SK-N-SH (cell line): ENCODE measurements at regions not wholly inside any gene's neighbourhood (a gene's known extent, or its start where the extent isn't known, plus 50 kb on each side); places are given as distances from the start of the nearest gene placed in this dataset.

Experiments used
- CTCF ChIA-PET: fragments of 300-600, 350-600 bp; formaldehyde crosslinking; extraction: SDS; loops from one replicate; lab custom pipeline; 2021; lab: Yijun Ruan, JAX
- POLR2A ChIA-PET: fragments of 350-600 bp; sonication (Branson Sonifier 250); formaldehyde crosslinking; extraction: SDS; loops from one replicate; lab custom pipeline; 2020; ENCODE audit warnings: antibody characterized with exemption, inconsistent platforms; lab: Yijun Ruan, JAX
- DNase-seq: peaks from one replicate; pipeline ENCODE4 v3.0.0; 2012
- H2AFZ ChIP-seq: fragments of 200-600 bp; sonication (generic); 2 replicates; pipeline ENCODE4 v1.8.1; 2016; ENCODE audit warnings: antibody characterized with exemption, mild to moderate bottlenecking, low read depth
- H3F3A ChIP-seq: fragments of 200-600 bp; sonication (generic); replicated peaks from 2 replicates; pipeline ENCODE3; 2016; ENCODE audit warnings: antibody characterized with exemption, mild to moderate bottlenecking; ENCODE audit not compliant: insufficient read depth
- H3K27ac ChIP-seq, 2 experiments: fragments of 200-500 bp in 1 of 2; fragments of 200-600 bp in 1 of 2; sonication (Bioruptor generic) in 1 of 2; sonication (generic), shearing (Covaris generic) in 1 of 2; 2 replicates each; pipeline versions ENCODE4 v1.5.1 to v1.6.1; 2014 to 2016; ENCODE audit warnings: low read depth in 2 of 2, inconsistent platforms in 1 of 2, low read length in 1 of 2, mild to moderate bottlenecking in 1 of 2, mixed read lengths in 1 of 2
- H3K27me3 ChIP-seq: fragments of 200-600 bp; sonication (generic), shearing (Covaris generic); 2 replicates; pipeline ENCODE4 v1.6.1; 2016; ENCODE audit warnings: mixed run types; ENCODE audit not compliant: insufficient read depth
- H3K36me3 ChIP-seq, 2 experiments: fragments of 200-500 bp in 1 of 2; fragments of 200-600 bp in 1 of 2; sonication (Bioruptor generic) in 1 of 2; sonication (generic) in 1 of 2; replicated peaks in 1 of 2; 2 replicates each; pipeline versions ENCODE3 to v1.5.1; 2014 to 2016; ENCODE audit warnings: low read length in 1 of 2, mild to moderate bottlenecking in 1 of 2; ENCODE audit not compliant: insufficient read depth in 2 of 2, control insufficient read depth in 1 of 2
- H3K4me1 ChIP-seq, 2 experiments: fragments of 200-500 bp in 1 of 2; fragments of 200-600 bp in 1 of 2; sonication (Bioruptor generic) in 1 of 2; sonication (generic), shearing (Covaris generic) in 1 of 2; 2 replicates each; pipeline versions ENCODE4 v1.5.1 to v1.6.1; 2014 to 2016; ENCODE audit warnings: low read depth in 1 of 2, low read length in 1 of 2, mixed run types in 1 of 2; ENCODE audit not compliant: insufficient read depth in 2 of 2, control insufficient read depth in 1 of 2
- H3K4me2 ChIP-seq: fragments of 200-600 bp; sonication (generic), shearing (Covaris generic); 2 replicates; pipeline ENCODE4 v1.6.1; 2017; ENCODE audit warnings: mixed run types
- H3K4me3 ChIP-seq, 2 experiments: fragments of 200-500 bp in 1 of 2; fragments of 200-600 bp in 1 of 2; sonication (Bioruptor generic) in 1 of 2; sonication (generic), shearing (Covaris generic) in 1 of 2; 2 replicates each; pipeline versions ENCODE4 v1.5.1 to v1.8.1; 2014 to 2016; ENCODE audit warnings: low read depth in 2 of 2, inconsistent platforms in 1 of 2, low read length in 1 of 2, mild to moderate bottlenecking in 1 of 2, mixed read lengths in 1 of 2, moderate library complexity in 1 of 2
- H3K79me2 ChIP-seq: fragments of 200-600 bp; sonication (generic); 2 replicates; pipeline ENCODE4 v1.8.1; 2017; ENCODE audit warnings: mild to moderate bottlenecking; ENCODE audit not compliant: insufficient read depth
- H3K9ac ChIP-seq: fragments of 200-600 bp; sonication (generic); 2 replicates; pipeline ENCODE4 v1.6.1; 2017; ENCODE audit warnings: mixed run types
- H3K9me2 ChIP-seq: fragments of 200-600 bp; sonication (generic); 2 replicates; pipeline ENCODE4 v1.6.1; 2017; ENCODE audit warnings: mixed run types
- H3K9me3 ChIP-seq: fragments of 200-600 bp; sonication (generic); 2 replicates; pipeline ENCODE4 v1.6.1; 2017; ENCODE audit warnings: mixed run types, mild to moderate bottlenecking, moderate library complexity
- H4K20me1 ChIP-seq: fragments of 200-600 bp; sonication (generic); 2 replicates; pipeline ENCODE4 v1.6.1; 2017; ENCODE audit warnings: mild to moderate bottlenecking, mixed run types; ENCODE audit not compliant: insufficient read depth
- CTCF ChIP-seq: fragments of 200-600 bp; sonication (generic); IDR thresholded peaks from 2 replicates; pipeline ENCODE4 v1.6.1; 2017; ENCODE audit warnings: antibody characterized with exemption, mild to moderate bottlenecking, moderate library complexity
- EP300 ChIP-seq, 2 experiments: IDR thresholded peaks; 2 replicates each; pipeline versions ENCODE4 v1.4.0 to v1.6.1; 2012; ENCODE audit warnings: borderline replicate concordance in 1 of 2, low read depth in 1 of 2, low read length in 1 of 2
- EZH2phosphoT487 ChIP-seq: fragments of 200-600 bp; sonication (generic); IDR thresholded peaks from 2 replicates; pipeline ENCODE4 v1.6.1; 2017; ENCODE audit warnings: low read depth, mixed run types, mild to moderate bottlenecking, antibody characterized with exemption, moderate library complexity, borderline replicate concordance
- FOXJ3 ChIP-seq: sonication (generic); formaldehyde crosslinking; IDR thresholded peaks from 2 replicates; pipeline ENCODE4 v1.5.1; 2020; ENCODE audit warnings: mild to moderate bottlenecking, missing genetic modification reagents
- GABPA ChIP-seq: IDR thresholded peaks from 2 replicates; pipeline ENCODE4 v1.4.0; 2012; ENCODE audit warnings: low read depth, mild to moderate bottlenecking
- GATA2 ChIP-seq: sonication (generic); formaldehyde crosslinking; IDR thresholded peaks from 2 replicates; pipeline ENCODE4 v1.5.0; 2020; ENCODE audit warnings: mild to moderate bottlenecking, missing genetic modification reagents
- IRF3 ChIP-seq: fragments of 150-350 bp; IDR thresholded peaks from 2 replicates; pipeline ENCODE4 v1.6.1; 2016; ENCODE audit warnings: mild to moderate bottlenecking, low read depth, low read length
- MEF2A ChIP-seq: IDR thresholded peaks from 2 replicates; pipeline ENCODE4 v1.4.0; 2012; ENCODE audit warnings: low read depth, borderline replicate concordance
- MXI1 ChIP-seq: IDR thresholded peaks from 2 replicates; pipeline ENCODE4 v1.6.1; 2012; ENCODE audit warnings: mild to moderate bottlenecking, low read depth, low read length, improper control_type of control experiment
- NRF1 ChIP-seq: IDR thresholded peaks from 2 replicates; pipeline ENCODE4 v1.6.1; 2012; ENCODE audit warnings: low read depth, mild to moderate bottlenecking, low read length
- POLR2AphosphoS5 ChIP-seq: IDR thresholded peaks from 2 replicates; pipeline ENCODE4 v1.6.1; 2012; ENCODE audit warnings: low read depth, low read length
- RAD21 ChIP-seq: IDR thresholded peaks from 2 replicates; pipeline ENCODE4 v1.6.1; 2012; ENCODE audit warnings: mild to moderate bottlenecking, low read length
- RFX5 ChIP-seq: IDR thresholded peaks from 2 replicates; pipeline ENCODE4 v1.6.1; 2012; ENCODE audit warnings: mild to moderate bottlenecking, improper control_type of control experiment, low read length
- SIN3A ChIP-seq: IDR thresholded peaks from 2 replicates; pipeline ENCODE4 v1.6.1; 2012; ENCODE audit warnings: low read depth, mild to moderate bottlenecking, low read length, moderate library complexity, borderline replicate concordance
- TAF1 ChIP-seq: IDR thresholded peaks from 2 replicates; pipeline ENCODE4 v1.6.1; 2012; ENCODE audit warnings: low read depth, mild to moderate bottlenecking, low read length, moderate library complexity, borderline replicate concordance
- TCF12 ChIP-seq: IDR thresholded peaks from 2 replicates; pipeline ENCODE4 v1.4.0; 2012
- USF1 ChIP-seq: IDR thresholded peaks from 2 replicates; pipeline ENCODE4 v1.4.0; 2012; ENCODE audit warnings: low read depth, borderline replicate concordance
- YY1 ChIP-seq: IDR thresholded peaks from 2 replicates; pipeline ENCODE4 v1.4.0; 2012; ENCODE audit warnings: low read depth, mild to moderate bottlenecking
- ZBTB33 ChIP-seq: IDR thresholded peaks from 2 replicates; pipeline ENCODE4 v1.4.0; 2012; ENCODE audit warnings: low read depth, borderline replicate concordance
- WGBS: methylation state at CpG from one replicate; pipeline ENCODE4 v1.1.6; 2017; ENCODE audit warnings: low lambda C conversion rate; 5-methylcytosine and 5-hydroxymethylcytosine counted together

- Histone ChIP-seq H3K4me2 (no peak overlapping the region), H3K27me3 (peaks cover 11% of the 10 kb centered on the region; the same call in 1 of the 2 replicates), H3K9me2 (no peaks in the 10 kb centered on the region), H2AFZ (no peak overlapping the region), H3K9me3 (no peaks in the 10 kb centered on the region), H3K4me1 (no peaks in the 10 kb centered on the region), H3K27ac (no peak overlapping the region), H3K79me2 (no peaks in the 10 kb centered on the region), H3K36me3 (no peaks in the 10 kb centered on the region), H4K20me1 (no peaks in the 10 kb centered on the region), H3F3A (no peaks in the 10 kb centered on the region), H3K9ac (no peak overlapping the region), H3K4me3 (no peak overlapping the region)
- WGBS = 3% methylated on average over 1 of the region's 1 CpG
- CTCF ChIA-PET = interaction anchor here (1.0 to 1.2 kb wide), 3 partner anchors 22 to 155 kb away, joined by 3 to 4 read pairs (median 3); no protein-coding TSS in a partner anchor
- TF ChIP-seq FOXJ3 (no peak), RAD21 (no peak), YY1 (no peak), MXI1 (no peak), EZH2phosphoT487 (no peak), EP300 (IDR thresholded peaks at IDR 0.05; ENCODE audit: borderline replicate concordance in 1 of 2, low read depth in 1 of 2, low read length in 1 of 2) (no peak), USF1 (no peak), GABPA (no peak), IRF3 (no peak), POLR2AphosphoS5 (no peak)
- no peak for DNase-seq
- POLR2A ChIA-PET = no interaction called here
Measured at GRCh38 chr11:20283475-20283874, 80.0 kb upstream of the HTATIP2 start.

- no peak overlapping the region for H3K9ac ChIP-seq
- no peak overlapping the region for H2AFZ ChIP-seq
- H4K20me1 ChIP-seq = no peaks in the 10 kb centered on the region
- 38% methylated on average over 5 of the region's 5 CpGs for WGBS
- no peaks in the 10 kb centered on the region for H3K36me3 ChIP-seq
- no peak overlapping the region for H3K27ac ChIP-seq
- no peak overlapping the region for H3K4me2 ChIP-seq
- ChIA-PET CTCF (interaction anchor here (1.0 kb wide), 1 partner anchor 124 kb away, joined by 3 read pairs; no protein-coding TSS in a partner anchor), POLR2A (no interaction called here)
- peaks cover 15% of the 10 kb centered on the region for H3K27me3 ChIP-seq
- no peaks in the 10 kb centered on the region for H3F3A ChIP-seq
- H3K9me3 ChIP-seq = no peaks in the 10 kb centered on the region
- no peak overlapping the region for H3K4me3 ChIP-seq
- no peaks in the 10 kb centered on the region for H3K9me2 ChIP-seq
- DNase-seq = no peak
- H3K4me1 ChIP-seq = no peaks in the 10 kb centered on the region
- no peaks in the 10 kb centered on the region for H3K79me2 ChIP-seq
- TF ChIP-seq ZBTB33 = no peak
- TF ChIP-seq RFX5 = no peak
- TF ChIP-seq TAF1 = no peak
- TF ChIP-seq NRF1 = no peak
- TF ChIP-seq TCF12 = no peak
- TF ChIP-seq MXI1 = no peak
- TF ChIP-seq POLR2AphosphoS5 = no peak
- TF ChIP-seq MEF2A = no peak
- no peak for TF ChIP-seq FOXJ3
- no peak for TF ChIP-seq CTCF
- TF ChIP-seq GATA2 (CRISPR knock-in tag) = no peak
- no peak for TF ChIP-seq USF1
- no peak for TF ChIP-seq SIN3A
- no peak for TF ChIP-seq EP300 (IDR thresholded peaks at IDR 0.05; ENCODE audit: borderline replicate concordance in 1 of 2, low read depth in 1 of 2, low read length in 1 of 2)
Measured at GRCh38 chr11:20278727-20279126, 84.8 kb upstream of the HTATIP2 start.
